ENCODE measurements at regions not wholly inside any gene's neighbourhood (a gene's known extent, or its start where the extent isn't known, plus 50 kb on each side); places are given as distances from the start of the nearest gene placed in this dataset.

- 76% methylated on average over 2 of the region's 2 CpGs for WGBS
- DNase-seq (ENCODE audit: low spot score), result no peak
- peaks cover 0 to 8% (median 2%) of the 10 kb centered on the region in 4 donors for H3K4me1 ChIP-seq (ENCODE audit: control insufficient read depth in 4 of 4, insufficient read depth in 4 of 4, low read length in 3 of 4)
- no peak overlapping the region for H3K27ac ChIP-seq (ENCODE audit: low read depth in 1 of 2, low read length in 2 of 2)
- H3K9me3 ChIP-seq (ENCODE audit: control insufficient read depth in 4 of 4, low read length in 3 of 4), result no peaks in the 10 kb centered on the region
- no peaks in the 10 kb centered on the region for H3K36me3 ChIP-seq (ENCODE audit: control insufficient read depth in 4 of 4, insufficient read depth in 3 of 4, low read depth in 1 of 4, low read length in 3 of 4)
- no peak for TF ChIP-seq REST (IDR thresholded peaks at IDR 0.05)
- no peak for TF ChIP-seq FOXA2 (IDR thresholded peaks at IDR 0.05)
- no peak for TF ChIP-seq CTCF (IDR thresholded peaks at IDR 0.05; ENCODE audit: low read depth, low read length, missing input control)
- no peak for TF ChIP-seq TAF1 (conservative IDR thresholded peaks at IDR 0.05)
- TF ChIP-seq FOXA1 (IDR thresholded peaks at IDR 0.05), result no peak
- TF ChIP-seq GABPA (IDR thresholded peaks at IDR 0.05 in 1 of 2, conservative IDR thresholded peaks at IDR 0.05 in 1 of 2), result no peak
- TF ChIP-seq MAX (IDR thresholded peaks at IDR 0.05), result no peak
- no peak for TF ChIP-seq HNF4G (IDR thresholded peaks at IDR 0.05)
- no peak for TF ChIP-seq RAD21 (IDR thresholded peaks at IDR 0.05)
- TF ChIP-seq EGR1 (IDR thresholded peaks at IDR 0.05; ENCODE audit: low read depth in 2 of 2), result no peak
- TF ChIP-seq ATF3 (IDR thresholded peaks at IDR 0.05), result no peak
- no peak for TF ChIP-seq HNF4A (conservative IDR thresholded peaks at IDR 0.05)
- no peak for TF ChIP-seq YY1 (IDR thresholded peaks at IDR 0.05)
- TF ChIP-seq ZBTB33 (IDR thresholded peaks at IDR 0.05), result no peak
- no peak for TF ChIP-seq JUND (IDR thresholded peaks at IDR 0.05)
- TF ChIP-seq RXRA (IDR thresholded peaks at IDR 0.05), result no peak
- no peak for TF ChIP-seq NR2F2 (IDR thresholded peaks at IDR 0.05)
- no peaks in the 10 kb centered on the region for H3K27me3 ChIP-seq (ENCODE audit: control insufficient read depth in 4 of 4, insufficient read depth in 4 of 4, low read length in 3 of 4)
- no peak overlapping the region for H3K4me3 ChIP-seq (ENCODE audit: low read depth in 1 of 3, low read length in 3 of 3)
- no peak overlapping the region for H3K9ac ChIP-seq (ENCODE audit: low read depth in 1 of 2, low read length in 2 of 2)
Measured at GRCh38 chr2:18896125-18896764, 306.9 kb upstream of the NT5C1B start.

Data from liver (tissue), 8 donors.